K562 (cell line): ENCODE measurements at regions not wholly inside any gene's neighbourhood (a gene's known extent, or its start where the extent isn't known, plus 50 kb on each side); places are given as distances from the start of the nearest gene placed in this dataset.

Experiments used
- ATF2 ChIP-seq: sonication (generic); formaldehyde crosslinking; IDR thresholded peaks from 2 replicates; pipeline ENCODE4 v1.8.1; 2022; ENCODE audit warnings: missing genetic modification reagents
- CTCF ChIP-seq, 3 experiments: IDR thresholded peaks in 2 of 3; conservative IDR thresholded peaks in 1 of 3; 2 replicates each; pipeline ENCODE4 v1.5.1; 2011 to 2012; ENCODE audit warnings: low read length in 3 of 3, mild to moderate bottlenecking in 3 of 3, control low read depth in 2 of 3, improper control_type of control experiment in 1 of 3, inconsistent platforms in 1 of 3, low read depth in 1 of 3, mixed read lengths in 1 of 3, moderate library complexity in 1 of 3; ENCODE audit not compliant: insufficient read depth in 2 of 3

- TF ChIP-seq ATF2 (CRISPR knock-in tag) (no peak), CTCF (IDR thresholded peaks at IDR 0.05 in 2 of 3, conservative IDR thresholded peaks at IDR 0.05 in 1 of 3; ENCODE audit: insufficient read depth in 2 of 3, low read depth in 1 of 3, low read length in 3 of 3) (no peak)
These were observed 268.4 kb downstream of the ETS1 start for GRCh38 chr11:128318856-128319474.
